SK-N-SH treated with all-trans-retinoic acid at 6 μM for 48 hours (cell line): ENCODE measurements at regions not wholly inside any gene's neighbourhood (a gene's known extent, or its start where the extent isn't known, plus 50 kb on each side); places are given as distances from the start of the nearest gene placed in this dataset.

Experiments used
- ATAC-seq: fragments of 200-7000 bp; cut with Tn5 transposase; 3 replicates; pipeline ENCODE4 v1.9.1; 2020; ENCODE audit warnings: mild to moderate bottlenecking, moderate library complexity
- ARNTL ChIP-seq: fragments of 450-650 bp; formaldehyde crosslinking; IDR thresholded peaks from 2 replicates; pipeline ENCODE4 v1.5.0; 2020; ENCODE audit warnings: low read depth, mild to moderate bottlenecking, moderate library complexity, borderline replicate concordance
- BACH2 ChIP-seq: fragments of 250-450 bp; sonication (Bioruptor Pico); IDR thresholded peaks from 2 replicates; pipeline ENCODE4 v1.9.0; 2021; ENCODE audit warnings: mild to moderate bottlenecking, borderline replicate concordance
- CSDC2 ChIP-seq: fragments of 250-450 bp; sonication (Bioruptor Pico); IDR thresholded peaks from 2 replicates; pipeline ENCODE4 v1.5.0; 2020; ENCODE audit warnings: mild to moderate bottlenecking, moderate library complexity
- CSRNP3 ChIP-seq: fragments of 250-450 bp; sonication (Bioruptor Pico); IDR thresholded peaks from 2 replicates; pipeline ENCODE4 v1.5.1; 2021; ENCODE audit warnings: mild to moderate bottlenecking, moderate library complexity
- ESRRG ChIP-seq: fragments of 250-450 bp; sonication (Bioruptor Pico); IDR thresholded peaks from 2 replicates; pipeline ENCODE4 v1.6.1; 2021; ENCODE audit warnings: mild to moderate bottlenecking
- GLIS3 ChIP-seq: fragments of 250-450 bp; sonication (Bioruptor Pico); IDR thresholded peaks from 2 replicates; pipeline ENCODE4 v1.5.0; 2020; ENCODE audit warnings: mild to moderate bottlenecking, moderate library complexity
- ISL1 ChIP-seq: fragments of 250-450 bp; sonication (Bioruptor Pico); IDR thresholded peaks from 2 replicates; pipeline ENCODE4 v2.1.2; 2022; ENCODE audit warnings: mild to moderate bottlenecking, moderate library complexity
- OSR1 ChIP-seq: fragments of 250-450 bp; sonication (Bioruptor Pico); IDR thresholded peaks from 2 replicates; pipeline ENCODE4 v1.8.0; 2022; ENCODE audit warnings: moderate library complexity, mild to moderate bottlenecking, inconsistent platforms
- PATZ1 ChIP-seq: fragments of 250-450 bp; sonication (Bioruptor Pico); IDR thresholded peaks from 2 replicates; pipeline ENCODE4 v1.8.0; 2020; ENCODE audit warnings: mild to moderate bottlenecking, moderate library complexity, borderline replicate concordance
- POU6F1 ChIP-seq: fragments of 250-450 bp; sonication (Bioruptor Pico); IDR thresholded peaks from 2 replicates; pipeline ENCODE4 v1.8.0; 2021; ENCODE audit warnings: low read depth, mild to moderate bottlenecking, moderate library complexity, borderline replicate concordance
- PPARA ChIP-seq: fragments of 250-450 bp; sonication (Bioruptor Pico); IDR thresholded peaks from 2 replicates; pipeline ENCODE4 v1.5.0; 2020; ENCODE audit warnings: mild to moderate bottlenecking, borderline replicate concordance
- RARB ChIP-seq: fragments of 250-450 bp; sonication (Bioruptor Pico); IDR thresholded peaks from 2 replicates; pipeline ENCODE4 v1.8.0; 2021; ENCODE audit warnings: mild to moderate bottlenecking, moderate library complexity
- SNAI2 ChIP-seq: fragments of 250-450 bp; sonication (Bioruptor Pico); IDR thresholded peaks from 2 replicates; pipeline ENCODE4 v1.5.0; 2020; ENCODE audit warnings: mild to moderate bottlenecking, moderate library complexity
- TCF4 ChIP-seq: fragments of 250-450 bp; sonication (Bioruptor Pico); IDR thresholded peaks from 2 replicates; pipeline ENCODE4 v1.8.0; 2021; ENCODE audit warnings: mild to moderate bottlenecking, moderate library complexity, borderline replicate concordance
- TOX ChIP-seq: fragments of 250-450 bp; sonication (Bioruptor Pico); IDR thresholded peaks from 2 replicates; pipeline ENCODE4 v1.8.0; 2021; ENCODE audit warnings: mild to moderate bottlenecking, moderate library complexity, borderline replicate concordance
- ZC3H10 ChIP-seq: fragments of 250-450 bp; sonication (Bioruptor Pico); IDR thresholded peaks from 2 replicates; pipeline ENCODE4 v1.5.1; 2021; ENCODE audit warnings: mild to moderate bottlenecking, moderate library complexity
- ZFP3 ChIP-seq: fragments of 250-450 bp; sonication (Bioruptor Pico); IDR thresholded peaks from 2 replicates; pipeline ENCODE4 v1.5.0; 2020; ENCODE audit warnings: mild to moderate bottlenecking, moderate library complexity
- ZFP30 ChIP-seq: fragments of 450-650 bp; formaldehyde crosslinking; IDR thresholded peaks from 2 replicates; pipeline ENCODE4 v1.5.0; 2022; ENCODE audit warnings: mild to moderate bottlenecking, moderate library complexity
- ZNF565 ChIP-seq: fragments of 450-650 bp; formaldehyde crosslinking; conservative IDR thresholded peaks from 2 replicates; pipeline ENCODE4 v1.5.0; 2020; ENCODE audit warnings: low read depth, mild to moderate bottlenecking, moderate library complexity
- ZNF70 ChIP-seq: fragments of 450-650 bp; formaldehyde crosslinking; IDR thresholded peaks from 2 replicates; pipeline ENCODE4 v1.5.0; 2020; ENCODE audit warnings: mild to moderate bottlenecking, moderate library complexity
- ZNF8 ChIP-seq: fragments of 450-650 bp; formaldehyde crosslinking; IDR thresholded peaks from 2 replicates; pipeline ENCODE4 v1.5.0; 2020; ENCODE audit warnings: mild to moderate bottlenecking, moderate library complexity
- TF ChIP-seq, protein P1 (sequence below): fragments of 250-450 bp; sonication (Bioruptor Pico); IDR thresholded peaks from 2 replicates; pipeline ENCODE4 v1.5.0; 2020; ENCODE audit warnings: mild to moderate bottlenecking, moderate library complexity
- TF ChIP-seq, protein P2 (sequence below): fragments of 250-450 bp; sonication (Bioruptor Pico); IDR thresholded peaks from 2 replicates; pipeline ENCODE4 v1.5.1; 2020; ENCODE audit warnings: low read depth, mild to moderate bottlenecking, moderate library complexity

- TF ChIP-seq ESRRG (CRISPR knock-in tag) (no peak), SNAI2 (CRISPR knock-in tag) (no peak), ZNF70 (CRISPR knock-in tag) (no peak)
Observed at GRCh38 chr3:153437666-153438065, 275.6 kb downstream of the RAP2B start.

GRCh38 chr3:153438271-153438670 lies 276.2 kb downstream of the RAP2B start:
- no peak for ATAC-seq
- TF ChIP-seq CSDC2 (CRISPR knock-in tag), result no peak
- no peak for TF ChIP-seq ZNF8 (CRISPR knock-in tag)
- TF ChIP-seq ZNF70 (CRISPR knock-in tag), result no peak
- no peak for TF ChIP-seq ZFP3
- TF ChIP-seq TOX, result no peak
- no peak for TF ChIP-seq ARNTL
- TF ChIP-seq, protein P1, sequence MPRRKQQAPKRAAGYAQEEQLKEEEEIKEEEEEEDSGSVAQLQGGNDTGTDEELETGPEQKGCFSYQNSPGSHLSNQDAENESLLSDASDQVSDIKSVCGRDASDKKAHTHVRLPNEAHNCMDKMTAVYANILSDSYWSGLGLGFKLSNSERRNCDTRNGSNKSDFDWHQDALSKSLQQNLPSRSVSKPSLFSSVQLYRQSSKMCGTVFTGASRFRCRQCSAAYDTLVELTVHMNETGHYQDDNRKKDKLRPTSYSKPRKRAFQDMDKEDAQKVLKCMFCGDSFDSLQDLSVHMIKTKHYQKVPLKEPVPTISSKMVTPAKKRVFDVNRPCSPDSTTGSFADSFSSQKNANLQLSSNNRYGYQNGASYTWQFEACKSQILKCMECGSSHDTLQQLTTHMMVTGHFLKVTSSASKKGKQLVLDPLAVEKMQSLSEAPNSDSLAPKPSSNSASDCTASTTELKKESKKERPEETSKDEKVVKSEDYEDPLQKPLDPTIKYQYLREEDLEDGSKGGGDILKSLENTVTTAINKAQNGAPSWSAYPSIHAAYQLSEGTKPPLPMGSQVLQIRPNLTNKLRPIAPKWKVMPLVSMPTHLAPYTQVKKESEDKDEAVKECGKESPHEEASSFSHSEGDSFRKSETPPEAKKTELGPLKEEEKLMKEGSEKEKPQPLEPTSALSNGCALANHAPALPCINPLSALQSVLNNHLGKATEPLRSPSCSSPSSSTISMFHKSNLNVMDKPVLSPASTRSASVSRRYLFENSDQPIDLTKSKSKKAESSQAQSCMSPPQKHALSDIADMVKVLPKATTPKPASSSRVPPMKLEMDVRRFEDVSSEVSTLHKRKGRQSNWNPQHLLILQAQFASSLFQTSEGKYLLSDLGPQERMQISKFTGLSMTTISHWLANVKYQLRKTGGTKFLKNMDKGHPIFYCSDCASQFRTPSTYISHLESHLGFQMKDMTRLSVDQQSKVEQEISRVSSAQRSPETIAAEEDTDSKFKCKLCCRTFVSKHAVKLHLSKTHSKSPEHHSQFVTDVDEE (CRISPR knock-in tag), result no peak
- TF ChIP-seq ZC3H10, result no peak
- TF ChIP-seq ISL1, result no peak
- TF ChIP-seq OSR1 (CRISPR knock-in tag), result no peak
- TF ChIP-seq ESRRG (CRISPR knock-in tag), result no peak
- TF ChIP-seq ZNF565 (CRISPR knock-in tag), result no peak
- TF ChIP-seq TCF4 (CRISPR knock-in tag), result no peak
- no peak for TF ChIP-seq GLIS3 (CRISPR knock-in tag)

More at GRCh38 chr3:153437666-153438065, 275.6 kb downstream of the RAP2B start:
- ATAC-seq, result no peak

GRCh38 chr3:153439780-153440179 lies 277.8 kb downstream of the RAP2B start:
- TF ChIP-seq ZNF70 (CRISPR knock-in tag) (no peak), SNAI2 (CRISPR knock-in tag) (no peak), PPARA (CRISPR knock-in tag) (no peak), ZNF565 (CRISPR knock-in tag) (no peak), ZC3H10 (no peak), GLIS3 (CRISPR knock-in tag) (no peak), ZFP30 (no peak), ARNTL (no peak), TOX (no peak), ESRRG (CRISPR knock-in tag) (no peak), TCF4 (CRISPR knock-in tag) (no peak), POU6F1 (no peak), OSR1 (CRISPR knock-in tag) (no peak), CSRNP3 (no peak), CSDC2 (CRISPR knock-in tag) (no peak), PATZ1 (CRISPR knock-in tag) (no peak), ZFP3 (no peak)
- no peak for ATAC-seq

DNA sequence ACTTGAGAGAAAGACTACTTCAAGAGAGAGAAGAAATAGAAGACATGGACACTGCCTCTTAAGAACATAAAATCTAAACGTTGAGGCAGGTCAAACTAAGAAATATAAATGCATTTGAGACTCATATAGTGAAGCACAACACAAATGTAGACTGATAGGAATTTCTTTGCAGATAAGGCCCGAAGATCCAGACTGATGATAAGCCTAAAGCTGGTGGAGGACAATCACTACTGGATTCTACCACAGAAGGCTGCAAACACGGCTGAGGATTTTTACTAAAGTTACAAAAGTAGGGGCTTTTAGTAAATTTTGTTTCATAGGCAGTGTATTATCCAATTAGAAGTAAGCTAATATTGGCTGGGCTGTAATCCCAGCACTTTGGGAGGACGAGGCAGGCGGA lies 278.3 kb downstream of the RAP2B start:
- ATAC-seq, result no peak
- no peak for TF ChIP-seq ZC3H10
- no peak for TF ChIP-seq PPARA (CRISPR knock-in tag)
- TF ChIP-seq, protein P2, sequence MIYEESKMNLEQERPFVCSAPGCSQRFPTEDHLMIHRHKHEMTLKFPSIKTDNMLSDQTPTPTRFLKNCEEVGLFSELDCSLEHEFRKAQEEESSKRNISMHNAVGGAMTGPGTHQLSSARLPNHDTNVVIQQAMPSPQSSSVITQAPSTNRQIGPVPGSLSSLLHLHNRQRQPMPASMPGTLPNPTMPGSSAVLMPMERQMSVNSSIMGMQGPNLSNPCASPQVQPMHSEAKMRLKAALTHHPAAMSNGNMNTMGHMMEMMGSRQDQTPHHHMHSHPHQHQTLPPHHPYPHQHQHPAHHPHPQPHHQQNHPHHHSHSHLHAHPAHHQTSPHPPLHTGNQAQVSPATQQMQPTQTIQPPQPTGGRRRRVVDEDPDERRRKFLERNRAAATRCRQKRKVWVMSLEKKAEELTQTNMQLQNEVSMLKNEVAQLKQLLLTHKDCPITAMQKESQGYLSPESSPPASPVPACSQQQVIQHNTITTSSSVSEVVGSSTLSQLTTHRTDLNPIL, result no peak
- TF ChIP-seq ISL1, result no peak
- TF ChIP-seq POU6F1, result no peak
- no peak for TF ChIP-seq RARB (CRISPR knock-in tag)
- no peak for TF ChIP-seq CSDC2 (CRISPR knock-in tag)
- TF ChIP-seq SNAI2 (CRISPR knock-in tag), result no peak
- TF ChIP-seq ARNTL, result no peak
- no peak for TF ChIP-seq TCF4 (CRISPR knock-in tag)
- no peak for TF ChIP-seq PATZ1 (CRISPR knock-in tag)
- no peak for TF ChIP-seq ZNF565 (CRISPR knock-in tag)
- no peak for TF ChIP-seq BACH2 (CRISPR knock-in tag)
